HG03175 (cell line): ENCODE measurements at regions not wholly inside any gene's neighbourhood (a gene's known extent, or its start where the extent isn't known, plus 50 kb on each side); places are given as distances from the start of the nearest gene placed in this dataset.
A peak's percentile ranks its signal among the peaks of the same experiment; 100 is the strongest.

Source experiments
- ATAC-seq: cut with Tn5 transposase; IDR thresholded peaks from one replicate; pipeline ENCODE4 v1.9.1; 2021; ENCODE audit warnings: mild to moderate bottlenecking, moderate library complexity; ENCODE audit not compliant: unreplicated experiment

- ATAC-seq: peak; percentile 19
These were observed 1275.4 kb upstream of the TPTE start for GRCh38 chr21:9246010-9246409.

- ATAC-seq: peak; percentile 46
These were observed 1274.7 kb upstream of the TPTE start for GRCh38 chr21:9246481-9247289.

- ATAC-seq: peak; percentile 22
These were observed 1274.1 kb upstream of the TPTE start for GRCh38 chr21:9247290-9247613.

GRCh38 chr21:9247616-9248317 lies 1273.6 kb upstream of the TPTE start:
- ATAC-seq: peak; percentile 33
